ENCODE measurements at regions not wholly inside any gene's neighbourhood (a gene's known extent, or its start where the extent isn't known, plus 50 kb on each side); places are given as distances from the start of the nearest gene placed in this dataset.

GRCh38 chr4:19346636-19347035 is 905.1 kb upstream of the SLIT2 start:
- Histone ChIP-seq H3K4me3 (no peak overlapping the region), H3K27me3 (no peaks in the 10 kb centered on the region), H3K4me1 (replicated peaks in 1 of 2) (no peaks in the 10 kb centered on the region), H3K36me3 (replicated peaks in 1 of 2) (no peaks in the 10 kb centered on the region), H3K9me3 (replicated peaks in 1 of 3) (no peaks in the 10 kb centered on the region), H3K27ac (no peak overlapping the region)
- TF ChIP-seq CTCF (IDR thresholded peaks at IDR 0.05) (no peak), POLR2A (IDR thresholded peaks at IDR 0.05) (no peak)
- WGBS, 4 donors, result 80 to 82% (median 82%) methylated on average over 3 of the region's 3 CpGs
- no peak for DNase-seq
- intact Hi-C loops (cut with DNase I), result no loop called here

- H3K27ac ChIP-seq, result no peak overlapping the region
- intact Hi-C loops (cut with DNase I), result no loop called here
- WGBS, 4 donors, result 69 to 84% (median 74%) methylated on average over 1 of the region's 1 CpG
- no peaks in the 10 kb centered on the region for H3K9me3 ChIP-seq (replicated peaks in 1 of 3)
- DNase-seq, result no peak
- no peaks in the 10 kb centered on the region for H3K4me1 ChIP-seq (replicated peaks in 1 of 2)
- H3K4me3 ChIP-seq, result no peak overlapping the region
- TF ChIP-seq CTCF (IDR thresholded peaks at IDR 0.05), result no peak
- no peak for TF ChIP-seq POLR2A (IDR thresholded peaks at IDR 0.05)
- no peaks in the 10 kb centered on the region for H3K27me3 ChIP-seq
- H3K36me3 ChIP-seq (replicated peaks in 1 of 2), result no peaks in the 10 kb centered on the region
Measured at GRCh38 chr4:19329631-19330030, 922.1 kb upstream of the SLIT2 start.

GRCh38 chr4:19329077-19329476 is 922.6 kb upstream of the SLIT2 start:
- no peaks in the 10 kb centered on the region for H3K27me3 ChIP-seq
- H3K36me3 ChIP-seq (replicated peaks in 1 of 2), result no peaks in the 10 kb centered on the region
- intact Hi-C loops (cut with DNase I), result no loop called here
- H3K27ac ChIP-seq, result no peak overlapping the region
- DNase-seq, result no peak
- no peaks in the 10 kb centered on the region for H3K9me3 ChIP-seq (replicated peaks in 1 of 3)
- TF ChIP-seq POLR2A (IDR thresholded peaks at IDR 0.05), result no peak
- TF ChIP-seq CTCF (IDR thresholded peaks at IDR 0.05), result no peak
- WGBS, 4 donors, result 84 to 87% (median 86%) methylated on average over 4 of the region's 4 CpGs
- no peak overlapping the region for H3K4me3 ChIP-seq
- no peaks in the 10 kb centered on the region for H3K4me1 ChIP-seq (replicated peaks in 1 of 2)

GRCh38 chr4:19327364-19327763 is 924.3 kb upstream of the SLIT2 start:
- Histone ChIP-seq H3K4me1 (replicated peaks in 1 of 2) (no peaks in the 10 kb centered on the region), H3K27ac (no peak overlapping the region), H3K9me3 (replicated peaks in 1 of 3) (no peaks in the 10 kb centered on the region), H3K4me3 (no peak overlapping the region), H3K36me3 (replicated peaks in 1 of 2) (no peaks in the 10 kb centered on the region), H3K27me3 (no peaks in the 10 kb centered on the region)
- no peak for DNase-seq
- TF ChIP-seq POLR2A (IDR thresholded peaks at IDR 0.05), result no peak
- TF ChIP-seq CTCF (IDR thresholded peaks at IDR 0.05), result no peak
- 69 to 79% (median 74%) methylated on average over 1 of the region's 1 CpG for WGBS, 4 donors
- intact Hi-C loops (cut with DNase I), result no loop called here

Data from adrenal gland (tissue), 9 donors.